Psoas muscle (tissue), 7 donors: ENCODE measurements at regions not wholly inside any gene's neighbourhood (a gene's known extent, or its start where the extent isn't known, plus 50 kb on each side); places are given as distances from the start of the nearest gene placed in this dataset.

ENCODE experiments used
- ATAC-seq, 4 donors: fragments of 200-7000 bp; cut with Tn5 transposase; one replicate each; pipeline ENCODE4 v1.9.1; 2020; ENCODE audit warnings: moderate library complexity in 3 of 4, mild to moderate bottlenecking in 2 of 4
- DNase-seq, 2 donors: peaks; one replicate each; pipeline ENCODE4 v3.0.0-alpha.2; 2020
- H3K27ac ChIP-seq: fragments of 200-600 bp; one replicate; pipeline ENCODE4 v1.8.0; 2022
- H3K27me3 ChIP-seq, 3 donors: fragments of 200-600 bp in 1 of 3; one replicate each; pipeline versions ENCODE4 v1.6.1 to v1.8.0; 2013 to 2022; ENCODE audit warnings: low read length in 2 of 3, mild to moderate bottlenecking in 2 of 3, moderate library complexity in 1 of 3; ENCODE audit not compliant: insufficient read depth in 3 of 3
- H3K36me3 ChIP-seq, 2 donors: fragments of 200-600 bp in 1 of 2; one replicate each; pipeline versions ENCODE4 v1.6.1 to v1.8.0; 2013 to 2022; ENCODE audit warnings: low read depth in 1 of 2, mild to moderate bottlenecking in 1 of 2, moderate library complexity in 1 of 2; ENCODE audit not compliant: insufficient read depth in 1 of 2
- H3K4me1 ChIP-seq: fragments of 200-600 bp; one replicate; pipeline ENCODE4 v1.8.0; 2022
- H3K4me3 ChIP-seq: fragments of 200-600 bp; one replicate; pipeline ENCODE4 v1.8.0; 2022; ENCODE audit warnings: mild to moderate bottlenecking
- H3K9me3 ChIP-seq: fragments of 200-600 bp; one replicate; pipeline ENCODE4 v1.8.0; 2022
- CTCF ChIP-seq: fragments of 200-600 bp; IDR thresholded peaks from one replicate; pipeline ENCODE4 v1.8.0; 2022; ENCODE audit warnings: antibody characterized with exemption
- WGBS, 3 donors: extraction: QIAGEN DNeasy Blood & Tissue Kit; methylation state at CpG; one replicate each; pipeline versions ENCODE4 v1.1.6 to v1.1.7; 2013; 5-methylcytosine and 5-hydroxymethylcytosine counted together
- intact Hi-C, 2 donors: fragments of 100-400 bp; cut with DNase I; formaldehyde crosslinking; loops; one replicate each; pipeline versions ENCODE4 v1.11.0 to v1.14.2; 2022
- donor health status: healthy with polysubstance abuse.
- donor health status: DM: no; HTN: no; CAD: no; lungs with moderate emphysema.
- donor health status: Bipolar disorder and iron deficiency.
- donor health status: healthy.
- donor health status: DM: yes; HTN: yes; CAD: no.
- donor health status: DM: no; HTN: no; CAD: no.
- donor health status: DM: yes; HTN: yes; CAD: no.

GRCh38 chr5:67273689-67274356 is 77.2 kb upstream of the CD180 start:
- no peak for DNase-seq
- Histone ChIP-seq H3K27ac (no peak overlapping the region), H3K4me1 (peaks cover 15% of the 10 kb centered on the region), H3K27me3 (no peaks in the 10 kb centered on the region), H3K36me3 (no peaks in the 10 kb centered on the region), H3K4me3 (no peak overlapping the region), H3K9me3 (peaks cover 13% of the 10 kb centered on the region)
- intact Hi-C loops: no loop called here
- 76 to 90% (median 84%) methylated on average over 9 of the region's 9 CpGs for WGBS, 3 donors
- no peak for TF ChIP-seq CTCF
- ATAC-seq: no peak

GRCh38 chr5:67272453-67273130 is 76.0 kb upstream of the CD180 start:
- peaks cover 27% of the 10 kb centered on the region for H3K4me1 ChIP-seq
- 43 to 47% (median 46%) methylated on average over 7 of the region's 7 CpGs for WGBS, 3 donors
- H3K27ac ChIP-seq: no peak overlapping the region
- TF ChIP-seq CTCF: no peak
- no peaks in the 10 kb centered on the region for H3K27me3 ChIP-seq
- ATAC-seq: no peak
- intact Hi-C loops: no loop called here
- peak in 1 of 2 donors; percentile 35 for DNase-seq
- H3K36me3 ChIP-seq: no peaks in the 10 kb centered on the region
- H3K4me3 ChIP-seq: no peak overlapping the region
- peaks cover 2% of the 10 kb centered on the region for H3K9me3 ChIP-seq

- Histone ChIP-seq H3K36me3 (no peaks in the 10 kb centered on the region), H3K27ac (peak overlapping the region; percentile 63), H3K4me1 (peaks cover 31% of the 10 kb centered on the region), H3K4me3 (peak overlapping the region; percentile 37), H3K27me3 (no peaks in the 10 kb centered on the region), H3K9me3 (no peaks in the 10 kb centered on the region)
- 8 to 27% (median 10%) methylated on average over 10 of the region's 10 CpGs for WGBS, 3 donors
- TF ChIP-seq CTCF: no peak
- DNase-seq: peak; percentile 67 to 84
- intact Hi-C loops: no loop called here
- ATAC-seq: peak; percentile 57 to 88 (median 78)
These were observed 71.8 kb upstream of the CD180 start for GRCh38 chr5:67268231-67269021.

GRCh38 chr5:67267512-67268216 is 71.1 kb upstream of the CD180 start:
- H3K4me1 ChIP-seq: peaks cover 31% of the 10 kb centered on the region
- no peaks in the 10 kb centered on the region for H3K9me3 ChIP-seq
- DNase-seq (peak; percentile 49 to 71), ATAC-seq (peak; percentile 49 to 64 (median 57))
- H3K27ac ChIP-seq: peak overlapping the region; percentile 54
- TF ChIP-seq CTCF: no peak
- no peak overlapping the region for H3K4me3 ChIP-seq
- intact Hi-C loops: no loop called here
- WGBS, 3 donors: 15 to 29% (median 17%) methylated on average over 7 of the region's 7 CpGs
- H3K27me3 ChIP-seq: no peaks in the 10 kb centered on the region
- no peaks in the 10 kb centered on the region for H3K36me3 ChIP-seq
